HL-60 (cell line): ENCODE measurements at regions not wholly inside any gene's neighbourhood (a gene's known extent, or its start where the extent isn't known, plus 50 kb on each side); places are given as distances from the start of the nearest gene placed in this dataset.

Experiments
- DNase-seq, 2 experiments: peaks; one replicate each; pipeline ENCODE4 v3.0.0-alpha.2; 2010 to 2020; ENCODE audit warnings: low read depth in 1 of 2, low spot score in 1 of 2
- H3K27ac ChIP-seq: fragments of 250-450 bp; sonication (Bioruptor Pico); replicated peaks from 2 replicates; pipeline ENCODE4 v1.5.1; 2020; ENCODE audit warnings: mild to moderate bottlenecking, moderate library complexity
- H3K27me3 ChIP-seq: fragments of 250-450 bp; sonication (Bioruptor Pico); 2 replicates; pipeline ENCODE4 v1.5.1; 2021; ENCODE audit warnings: mild to moderate bottlenecking, moderate library complexity; ENCODE audit not compliant: insufficient read depth, poor library complexity, severe bottlenecking
- H3K4me3 ChIP-seq: replicated peaks from 2 replicates; pipeline ENCODE4 v1.5.1; 2011; ENCODE audit warnings: mild to moderate bottlenecking, control low read depth, low read length; ENCODE audit not compliant: insufficient read depth
- GABPA ChIP-seq: IDR thresholded peaks from 2 replicates; pipeline ENCODE4 v1.6.1; 2012; ENCODE audit warnings: low read depth
- POLR2AphosphoS5 ChIP-seq: IDR thresholded peaks from 2 replicates; pipeline ENCODE4 v1.6.1; 2012; ENCODE audit warnings: low read depth
- SPI1 ChIP-seq: IDR thresholded peaks from 2 replicates; pipeline ENCODE4 v1.6.1; 2012; ENCODE audit warnings: low read depth, mild to moderate bottlenecking, borderline replicate concordance
- TF ChIP-seq, protein P1 (sequence below): IDR thresholded peaks from one replicate; pipeline ENCODE4 v1.5.1; 2011; ENCODE audit warnings: low read length, control low read depth, inconsistent platforms; ENCODE audit not compliant: insufficient read depth
- TF ChIP-seq, protein P2 (sequence below): IDR thresholded peaks from 2 replicates; pipeline ENCODE4 v1.6.1; 2012; ENCODE audit warnings: low read depth; ENCODE audit not compliant: insufficient replicate concordance

DNA sequence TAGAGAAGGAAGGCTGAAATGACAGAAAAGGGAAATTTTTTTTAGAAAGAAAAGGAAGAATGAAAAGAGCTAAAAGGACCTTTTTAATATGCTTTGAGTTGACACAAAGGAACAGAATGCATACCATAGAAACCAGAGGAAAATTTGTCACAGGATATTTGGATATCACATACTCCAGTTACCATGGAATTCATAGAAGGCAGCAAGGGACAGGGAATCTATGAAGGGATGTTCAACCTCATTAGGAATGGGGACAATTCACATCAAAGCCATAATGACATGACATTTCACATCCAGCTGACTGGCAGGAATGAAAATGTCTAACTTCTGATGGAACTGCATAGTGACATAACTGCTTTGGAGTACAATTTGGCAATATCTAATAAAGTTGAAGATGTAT is 469.4 kb downstream of the CCER1 start:
- no peak for DNase-seq
- H3K4me3 ChIP-seq = no peak overlapping the region
- no peaks in the 10 kb centered on the region for H3K27me3 ChIP-seq
- TF ChIP-seq POLR2AphosphoS5 (no peak), SPI1 (no peak), GABPA (no peak)
- TF ChIP-seq, protein P1, sequence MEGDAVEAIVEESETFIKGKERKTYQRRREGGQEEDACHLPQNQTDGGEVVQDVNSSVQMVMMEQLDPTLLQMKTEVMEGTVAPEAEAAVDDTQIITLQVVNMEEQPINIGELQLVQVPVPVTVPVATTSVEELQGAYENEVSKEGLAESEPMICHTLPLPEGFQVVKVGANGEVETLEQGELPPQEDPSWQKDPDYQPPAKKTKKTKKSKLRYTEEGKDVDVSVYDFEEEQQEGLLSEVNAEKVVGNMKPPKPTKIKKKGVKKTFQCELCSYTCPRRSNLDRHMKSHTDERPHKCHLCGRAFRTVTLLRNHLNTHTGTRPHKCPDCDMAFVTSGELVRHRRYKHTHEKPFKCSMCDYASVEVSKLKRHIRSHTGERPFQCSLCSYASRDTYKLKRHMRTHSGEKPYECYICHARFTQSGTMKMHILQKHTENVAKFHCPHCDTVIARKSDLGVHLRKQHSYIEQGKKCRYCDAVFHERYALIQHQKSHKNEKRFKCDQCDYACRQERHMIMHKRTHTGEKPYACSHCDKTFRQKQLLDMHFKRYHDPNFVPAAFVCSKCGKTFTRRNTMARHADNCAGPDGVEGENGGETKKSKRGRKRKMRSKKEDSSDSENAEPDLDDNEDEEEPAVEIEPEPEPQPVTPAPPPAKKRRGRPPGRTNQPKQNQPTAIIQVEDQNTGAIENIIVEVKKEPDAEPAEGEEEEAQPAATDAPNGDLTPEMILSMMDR = no peak
- TF ChIP-seq, protein P2, sequence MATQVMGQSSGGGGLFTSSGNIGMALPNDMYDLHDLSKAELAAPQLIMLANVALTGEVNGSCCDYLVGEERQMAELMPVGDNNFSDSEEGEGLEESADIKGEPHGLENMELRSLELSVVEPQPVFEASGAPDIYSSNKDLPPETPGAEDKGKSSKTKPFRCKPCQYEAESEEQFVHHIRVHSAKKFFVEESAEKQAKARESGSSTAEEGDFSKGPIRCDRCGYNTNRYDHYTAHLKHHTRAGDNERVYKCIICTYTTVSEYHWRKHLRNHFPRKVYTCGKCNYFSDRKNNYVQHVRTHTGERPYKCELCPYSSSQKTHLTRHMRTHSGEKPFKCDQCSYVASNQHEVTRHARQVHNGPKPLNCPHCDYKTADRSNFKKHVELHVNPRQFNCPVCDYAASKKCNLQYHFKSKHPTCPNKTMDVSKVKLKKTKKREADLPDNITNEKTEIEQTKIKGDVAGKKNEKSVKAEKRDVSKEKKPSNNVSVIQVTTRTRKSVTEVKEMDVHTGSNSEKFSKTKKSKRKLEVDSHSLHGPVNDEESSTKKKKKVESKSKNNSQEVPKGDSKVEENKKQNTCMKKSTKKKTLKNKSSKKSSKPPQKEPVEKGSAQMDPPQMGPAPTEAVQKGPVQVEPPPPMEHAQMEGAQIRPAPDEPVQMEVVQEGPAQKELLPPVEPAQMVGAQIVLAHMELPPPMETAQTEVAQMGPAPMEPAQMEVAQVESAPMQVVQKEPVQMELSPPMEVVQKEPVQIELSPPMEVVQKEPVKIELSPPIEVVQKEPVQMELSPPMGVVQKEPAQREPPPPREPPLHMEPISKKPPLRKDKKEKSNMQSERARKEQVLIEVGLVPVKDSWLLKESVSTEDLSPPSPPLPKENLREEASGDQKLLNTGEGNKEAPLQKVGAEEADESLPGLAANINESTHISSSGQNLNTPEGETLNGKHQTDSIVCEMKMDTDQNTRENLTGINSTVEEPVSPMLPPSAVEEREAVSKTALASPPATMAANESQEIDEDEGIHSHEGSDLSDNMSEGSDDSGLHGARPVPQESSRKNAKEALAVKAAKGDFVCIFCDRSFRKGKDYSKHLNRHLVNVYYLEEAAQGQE = no peak
- no peak overlapping the region for H3K27ac ChIP-seq

DNA sequence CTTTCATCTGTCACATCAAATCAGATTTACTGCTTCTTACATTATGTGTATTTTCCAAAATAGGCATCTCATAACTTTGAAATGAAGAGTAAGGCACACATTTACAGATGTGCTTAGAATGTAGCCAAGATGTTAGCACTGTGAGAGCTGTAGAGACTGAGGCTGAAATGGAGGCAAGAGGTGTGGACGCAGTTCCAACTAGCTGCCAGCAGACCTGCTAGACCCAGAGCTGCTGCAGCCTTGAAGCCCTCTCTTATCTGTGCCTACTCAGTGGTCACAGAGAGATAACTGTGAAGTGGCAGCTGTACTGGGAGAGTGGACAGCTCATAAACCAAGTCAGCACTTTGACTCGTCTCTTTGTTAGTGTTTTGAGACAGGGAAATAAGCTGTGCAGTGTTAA is 470.9 kb downstream of the CCER1 start:
- H3K27me3 ChIP-seq = no peaks in the 10 kb centered on the region
- H3K4me3 ChIP-seq = no peak overlapping the region
- H3K27ac ChIP-seq = no peak overlapping the region
- no peak for TF ChIP-seq POLR2AphosphoS5
- TF ChIP-seq, protein P1 = no peak
- no peak for DNase-seq

DNA sequence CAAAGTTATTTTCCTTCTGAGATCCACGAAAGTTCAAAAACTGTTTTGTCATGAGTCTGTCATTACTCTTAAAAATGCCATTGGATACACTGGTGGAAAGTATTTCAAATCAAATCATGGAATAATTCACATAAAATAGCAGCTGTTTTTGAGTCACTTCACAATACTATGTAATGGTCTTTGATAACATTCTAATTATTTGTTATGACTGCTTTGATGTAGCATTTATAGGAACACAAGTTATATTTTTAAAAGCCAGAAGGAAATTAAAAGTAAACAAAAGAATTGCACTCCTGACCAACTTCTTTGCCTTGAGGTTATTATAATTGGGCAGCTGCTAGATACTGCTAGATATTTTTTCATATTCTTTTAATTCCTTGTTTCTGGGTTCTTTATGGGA is 473.2 kb downstream of the CCER1 start:
- no peak overlapping the region for H3K27ac ChIP-seq
- TF ChIP-seq POLR2AphosphoS5 (no peak), SPI1 (no peak), GABPA (no peak)
- TF ChIP-seq, protein P2 = no peak
- TF ChIP-seq, protein P1 = no peak
- no peak for DNase-seq
- H3K27me3 ChIP-seq = no peaks in the 10 kb centered on the region
- H3K4me3 ChIP-seq = no peak overlapping the region

GRCh38 chr12:90479237-90479636 is 475.7 kb downstream of the CCER1 start:
- no peak for TF ChIP-seq POLR2AphosphoS5
- TF ChIP-seq, protein P1 = no peak
- TF ChIP-seq GABPA = no peak
- TF ChIP-seq SPI1 = no peak
- TF ChIP-seq, protein P2 = no peak
- Histone ChIP-seq H3K27ac (no peak overlapping the region), H3K27me3 (no peaks in the 10 kb centered on the region), H3K4me3 (no peak overlapping the region)
- no peak for DNase-seq
